OCI-LY1 (cell line): ENCODE measurements at regions not wholly inside any gene's neighbourhood (a gene's known extent, or its start where the extent isn't known, plus 50 kb on each side); places are given as distances from the start of the nearest gene placed in this dataset.

Experiments used
- H2AFZ ChIP-seq: fragments of 200-600 bp; sonication (generic), shearing (Covaris generic); 2 replicates; pipeline ENCODE4 v1.6.0; 2014; ENCODE audit warnings: antibody characterized with exemption, mild to moderate bottlenecking, low read length
- H3F3A ChIP-seq: fragments of 200-600 bp; sonication (generic), shearing (Covaris generic); 2 replicates; pipeline ENCODE4 v1.6.0; 2014; ENCODE audit warnings: mild to moderate bottlenecking, antibody characterized with exemption, low read length, moderate library complexity; ENCODE audit not compliant: insufficient read depth
- H3K27ac ChIP-seq: fragments of 200-600 bp; sonication (generic); 2 replicates; pipeline ENCODE4 v1.5.1; 2014; ENCODE audit warnings: low read length, mixed run types, mild to moderate bottlenecking, low read depth; ENCODE audit not compliant: poor library complexity, severe bottlenecking
- H3K27me3 ChIP-seq: fragments of 200-600 bp; sonication (generic); 2 replicates; pipeline ENCODE4 v1.6.0; 2014; ENCODE audit warnings: antibody characterized with exemption, mild to moderate bottlenecking, low read length, moderate library complexity; ENCODE audit not compliant: insufficient read depth
- H3K36me3 ChIP-seq: fragments of 200-600 bp; sonication (generic); 2 replicates; pipeline ENCODE4 v1.6.1; 2014; ENCODE audit warnings: mild to moderate bottlenecking, antibody characterized with exemption, low read length, moderate library complexity, mixed read lengths; ENCODE audit not compliant: insufficient read depth
- H3K4me1 ChIP-seq: fragments of 200-600 bp; sonication (generic); 2 replicates; pipeline ENCODE4 v1.5.1; 2014; ENCODE audit warnings: mild to moderate bottlenecking, low read length, moderate library complexity; ENCODE audit not compliant: insufficient read depth, severe bottlenecking
- H3K4me2 ChIP-seq: fragments of 200-600 bp; sonication (generic), shearing (Covaris generic); 2 replicates; pipeline ENCODE4 v1.6.1; 2014; ENCODE audit warnings: low read length
- H3K4me3 ChIP-seq: fragments of 200-600 bp; sonication (generic); 2 replicates; pipeline ENCODE4 v1.5.1; 2014; ENCODE audit warnings: low read length, low read depth, mild to moderate bottlenecking, mixed read lengths; ENCODE audit not compliant: poor library complexity, severe bottlenecking
- H3K79me2 ChIP-seq: fragments of 200-600 bp; shearing (Covaris generic); 2 replicates; pipeline ENCODE4 v1.6.1; 2016; ENCODE audit warnings: mixed run types, low read length, mixed read lengths; ENCODE audit not compliant: insufficient read depth
- H3K9ac ChIP-seq: fragments of 200-600 bp; sonication (generic), shearing (Covaris generic); 2 replicates; pipeline ENCODE4 v1.6.1; 2014; ENCODE audit warnings: mild to moderate bottlenecking, low read length, mixed read lengths
- H3K9me2 ChIP-seq: fragments of 200-600 bp; sonication (generic), shearing (Covaris generic); 2 replicates; pipeline ENCODE4 v1.6.1; 2014; ENCODE audit warnings: low read depth, mild to moderate bottlenecking, low read length, mixed read lengths
- H3K9me3 ChIP-seq: fragments of 200-600 bp; shearing (Covaris generic); 2 replicates; pipeline ENCODE4 v1.6.1; 2014; ENCODE audit warnings: low read length, mixed read lengths
- H4K20me1 ChIP-seq: fragments of 200-600 bp; sonication (generic), shearing (Covaris generic); 2 replicates; pipeline ENCODE4 v1.6.0; 2016; ENCODE audit warnings: mild to moderate bottlenecking, low read length; ENCODE audit not compliant: insufficient read depth
- CTCF ChIP-seq: fragments of 200-600 bp; sonication (generic), shearing (Covaris generic); IDR thresholded peaks from 2 replicates; pipeline ENCODE4 v1.5.1; 2017; ENCODE audit warnings: mild to moderate bottlenecking, antibody characterized with exemption, low read length, moderate library complexity, mixed read lengths
- EZH2 ChIP-seq: fragments of 200-600 bp; sonication (generic), shearing (Covaris generic); IDR thresholded peaks from 2 replicates; pipeline ENCODE4 v1.8.0; 2017; ENCODE audit warnings: borderline replicate concordance, mixed run types, mild to moderate bottlenecking, antibody characterized with exemption, low read length, moderate library complexity, mixed read lengths

- H3K27ac ChIP-seq, result peak overlapping the region; percentile 93
- no peak overlapping the region for H3K4me3 ChIP-seq
- no peaks in the 10 kb centered on the region for H3K79me2 ChIP-seq
- H2AFZ ChIP-seq, result no peak overlapping the region
- H3K27me3 ChIP-seq, result no peaks in the 10 kb centered on the region
- H3F3A ChIP-seq, result peaks cover 6% of the 10 kb centered on the region; the same call in 1 of the 2 replicates
- peak overlapping the region; percentile 58; the same call in 1 of the 2 replicates for H3K9ac ChIP-seq
- no peaks in the 10 kb centered on the region for H3K9me2 ChIP-seq
- H3K9me3 ChIP-seq, result no peaks in the 10 kb centered on the region
- H3K4me2 ChIP-seq, result peak overlapping the region; percentile 38
- TF ChIP-seq EZH2 (no peak), CTCF (no peak)
- peaks cover 70% of the 10 kb centered on the region for H3K4me1 ChIP-seq
- no peaks in the 10 kb centered on the region for H4K20me1 ChIP-seq
- H3K36me3 ChIP-seq, result no peaks in the 10 kb centered on the region
These were observed 158.1 kb upstream of the C1orf174 start for GRCh38 chr1:4058122-4058521.

GRCh38 chr1:4058706-4059105, 158.6 kb upstream of the C1orf174 start:
- Histone ChIP-seq H3K79me2 (no peaks in the 10 kb centered on the region), H3K27me3 (no peaks in the 10 kb centered on the region), H3K27ac (peak overlapping the region; percentile 93), H3K4me1 (peaks cover 64% of the 10 kb centered on the region), H3K4me3 (peak overlapping the region; percentile 7), H3K9me2 (no peaks in the 10 kb centered on the region), H3K36me3 (no peaks in the 10 kb centered on the region), H4K20me1 (no peaks in the 10 kb centered on the region), H3K4me2 (peak overlapping the region; percentile 38), H3F3A (peaks cover 6% of the 10 kb centered on the region; the same call in 1 of the 2 replicates), H3K9ac (peak overlapping the region; percentile 58; the same call in 1 of the 2 replicates), H3K9me3 (no peaks in the 10 kb centered on the region), H2AFZ (no peak overlapping the region)
- TF ChIP-seq CTCF (no peak), EZH2 (no peak)

- TF ChIP-seq EZH2, result no peak
- no peak for TF ChIP-seq CTCF
- Histone ChIP-seq H3K27ac (peak overlapping the region; percentile 93), H3K4me3 (peak overlapping the region; percentile 7), H3F3A (peaks cover 6% of the 10 kb centered on the region; the same call in 1 of the 2 replicates), H3K27me3 (no peaks in the 10 kb centered on the region), H2AFZ (no peak overlapping the region), H3K9me3 (no peaks in the 10 kb centered on the region), H3K9me2 (no peaks in the 10 kb centered on the region), H3K4me1 (peaks cover 58% of the 10 kb centered on the region), H3K79me2 (no peaks in the 10 kb centered on the region), H3K9ac (peak overlapping the region; percentile 58; the same call in 1 of the 2 replicates), H3K36me3 (no peaks in the 10 kb centered on the region), H3K4me2 (peak overlapping the region; percentile 38), H4K20me1 (no peaks in the 10 kb centered on the region)
These were observed 159.2 kb upstream of the C1orf174 start for GRCh38 chr1:4059270-4059669.
